ENCODE measurements at regions not wholly inside any gene's neighbourhood (a gene's known extent, or its start where the extent isn't known, plus 50 kb on each side); places are given as distances from the start of the nearest gene placed in this dataset.

- Histone ChIP-seq H3K4me1 (ENCODE audit: control insufficient read depth in 2 of 2, insufficient read depth in 2 of 2, low read length in 2 of 2) (peaks cover 0 to 2% of the 10 kb centered on the region in 2 donors), H3K36me3 (ENCODE audit: control insufficient read depth in 2 of 2, insufficient read depth in 2 of 2, low read length in 2 of 2) (peaks cover 13 to 19% of the 10 kb centered on the region in 2 donors), H3K4me3 (ENCODE audit: low read length in 2 of 2) (no peak overlapping the region), H3K27me3 (ENCODE audit: control insufficient read depth in 2 of 2, insufficient read depth in 2 of 2, low read length in 2 of 2) (no peaks in the 10 kb centered on the region), H3K9me3 (ENCODE audit: control insufficient read depth in 2 of 2, low read length in 2 of 2) (no peaks in the 10 kb centered on the region), H3K27ac (ENCODE audit: low read depth in 2 of 2, low read length in 2 of 2) (no peak overlapping the region), H3K9ac (ENCODE audit: low read depth in 1 of 2, low read length in 2 of 2) (no peak overlapping the region)
Observed at GRCh38 chr14:95456281-95456680, 60.2 kb downstream of the SYNE3 start.

GRCh38 chr14:95455246-95455645 is 61.2 kb downstream of the SYNE3 start:
- H3K9ac ChIP-seq (ENCODE audit: low read depth in 1 of 2, low read length in 2 of 2) = no peak overlapping the region
- H3K4me3 ChIP-seq (ENCODE audit: low read length in 2 of 2) = no peak overlapping the region
- no peaks in the 10 kb centered on the region for H3K4me1 ChIP-seq (ENCODE audit: control insufficient read depth in 2 of 2, insufficient read depth in 2 of 2, low read length in 2 of 2)
- no peaks in the 10 kb centered on the region for H3K9me3 ChIP-seq (ENCODE audit: control insufficient read depth in 2 of 2, low read length in 2 of 2)
- H3K27me3 ChIP-seq (ENCODE audit: control insufficient read depth in 2 of 2, insufficient read depth in 2 of 2, low read length in 2 of 2) = no peaks in the 10 kb centered on the region
- no peak overlapping the region for H3K27ac ChIP-seq (ENCODE audit: low read depth in 2 of 2, low read length in 2 of 2)
- peaks cover 13 to 24% of the 10 kb centered on the region in 2 donors for H3K36me3 ChIP-seq (ENCODE audit: control insufficient read depth in 2 of 2, insufficient read depth in 2 of 2, low read length in 2 of 2)

GRCh38 chr14:95453713-95453980 is 62.8 kb downstream of the SYNE3 start:
- no peak overlapping the region for H3K27ac ChIP-seq (ENCODE audit: low read depth in 2 of 2, low read length in 2 of 2)
- H3K9me3 ChIP-seq (ENCODE audit: control insufficient read depth in 2 of 2, low read length in 2 of 2) = no peaks in the 10 kb centered on the region
- no peaks in the 10 kb centered on the region for H3K27me3 ChIP-seq (ENCODE audit: control insufficient read depth in 2 of 2, insufficient read depth in 2 of 2, low read length in 2 of 2)
- no peak overlapping the region for H3K9ac ChIP-seq (ENCODE audit: low read depth in 1 of 2, low read length in 2 of 2)
- peaks cover 19 to 36% of the 10 kb centered on the region in 2 donors for H3K36me3 ChIP-seq (ENCODE audit: control insufficient read depth in 2 of 2, insufficient read depth in 2 of 2, low read length in 2 of 2)
- no peak overlapping the region for H3K4me3 ChIP-seq (ENCODE audit: low read length in 2 of 2)
- H3K4me1 ChIP-seq (ENCODE audit: control insufficient read depth in 2 of 2, insufficient read depth in 2 of 2, low read length in 2 of 2) = no peaks in the 10 kb centered on the region

DNA sequence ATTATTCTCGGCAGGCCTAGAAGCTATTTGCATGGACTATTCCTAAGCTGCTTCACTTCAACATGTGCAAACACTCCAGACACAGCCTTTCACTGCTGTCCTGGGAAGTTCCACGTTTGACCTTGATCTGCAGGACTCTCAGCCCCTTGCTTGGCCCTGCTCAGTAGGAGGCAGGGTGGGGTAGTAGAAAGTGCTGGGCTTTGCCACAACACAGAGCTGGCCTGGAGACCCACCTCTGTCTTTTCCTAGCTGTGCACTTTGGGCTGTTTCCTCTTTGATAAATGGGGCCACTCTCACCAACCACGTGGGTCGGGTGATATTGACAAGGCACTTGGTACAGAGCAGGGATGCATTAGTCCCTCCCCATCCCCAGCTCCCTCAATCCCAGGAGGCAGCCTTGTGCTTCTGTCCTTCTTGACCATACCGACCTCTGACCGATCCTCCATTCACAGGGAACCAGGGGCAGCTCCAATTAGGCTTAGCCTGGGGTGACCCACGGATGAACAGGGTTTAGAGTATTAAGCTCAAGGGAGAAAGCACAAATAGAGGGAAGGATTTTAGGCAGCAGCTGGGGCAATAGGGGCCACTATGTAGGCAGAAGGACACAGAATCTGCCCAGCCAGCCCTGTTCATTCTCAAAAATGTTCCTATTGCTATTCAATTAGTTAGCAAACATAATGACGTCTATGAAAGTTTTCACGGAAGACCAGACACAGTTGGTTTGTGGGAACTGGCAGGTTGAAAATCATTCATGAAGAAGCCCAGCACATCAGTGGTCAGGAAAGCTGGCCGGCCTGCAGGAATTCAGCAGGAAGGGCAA is 63.3 kb downstream of the SYNE3 start:
- no peak overlapping the region for H3K27ac ChIP-seq (ENCODE audit: low read depth in 2 of 2, low read length in 2 of 2)
- H3K9ac ChIP-seq (ENCODE audit: low read depth in 1 of 2, low read length in 2 of 2) = no peak overlapping the region
- no peaks in the 10 kb centered on the region for H3K27me3 ChIP-seq (ENCODE audit: control insufficient read depth in 2 of 2, insufficient read depth in 2 of 2, low read length in 2 of 2)
- no peak overlapping the region for H3K4me3 ChIP-seq (ENCODE audit: low read length in 2 of 2)
- no peaks in the 10 kb centered on the region for H3K4me1 ChIP-seq (ENCODE audit: control insufficient read depth in 2 of 2, insufficient read depth in 2 of 2, low read length in 2 of 2)
- peaks cover 19 to 37% of the 10 kb centered on the region in 2 donors for H3K36me3 ChIP-seq (ENCODE audit: control insufficient read depth in 2 of 2, insufficient read depth in 2 of 2, low read length in 2 of 2)
- H3K9me3 ChIP-seq (ENCODE audit: control insufficient read depth in 2 of 2, low read length in 2 of 2) = no peaks in the 10 kb centered on the region

- Histone ChIP-seq H3K4me3 (ENCODE audit: low read length in 2 of 2) (no peak overlapping the region), H3K27ac (ENCODE audit: low read depth in 2 of 2, low read length in 2 of 2) (no peak overlapping the region), H3K36me3 (ENCODE audit: control insufficient read depth in 2 of 2, insufficient read depth in 2 of 2, low read length in 2 of 2) (peaks cover 19 to 40% of the 10 kb centered on the region in 2 donors), H3K27me3 (ENCODE audit: control insufficient read depth in 2 of 2, insufficient read depth in 2 of 2, low read length in 2 of 2) (no peaks in the 10 kb centered on the region), H3K9ac (ENCODE audit: low read depth in 1 of 2, low read length in 2 of 2) (no peak overlapping the region), H3K4me1 (ENCODE audit: control insufficient read depth in 2 of 2, insufficient read depth in 2 of 2, low read length in 2 of 2) (no peaks in the 10 kb centered on the region), H3K9me3 (ENCODE audit: control insufficient read depth in 2 of 2, low read length in 2 of 2) (no peaks in the 10 kb centered on the region)
Observed at GRCh38 chr14:95452176-95452892, 64.1 kb downstream of the SYNE3 start.

GRCh38 chr14:95449131-95449530 is 67.3 kb downstream of the SYNE3 start:
- H3K27me3 ChIP-seq (ENCODE audit: control insufficient read depth in 2 of 2, insufficient read depth in 2 of 2, low read length in 2 of 2) = no peaks in the 10 kb centered on the region
- no peaks in the 10 kb centered on the region for H3K9me3 ChIP-seq (ENCODE audit: control insufficient read depth in 2 of 2, low read length in 2 of 2)
- H3K27ac ChIP-seq (ENCODE audit: low read depth in 2 of 2, low read length in 2 of 2) = no peak overlapping the region
- no peak overlapping the region for H3K4me3 ChIP-seq (ENCODE audit: low read length in 2 of 2)
- no peak overlapping the region for H3K9ac ChIP-seq (ENCODE audit: low read depth in 1 of 2, low read length in 2 of 2)
- H3K4me1 ChIP-seq (ENCODE audit: control insufficient read depth in 2 of 2, insufficient read depth in 2 of 2, low read length in 2 of 2) = peaks cover 5% of the 10 kb centered on the region in 2 donors
- peaks cover 18 to 55% of the 10 kb centered on the region in 2 donors for H3K36me3 ChIP-seq (ENCODE audit: control insufficient read depth in 2 of 2, insufficient read depth in 2 of 2, low read length in 2 of 2)

- H3K9me3 ChIP-seq (ENCODE audit: control insufficient read depth in 2 of 2, low read length in 2 of 2) = no peaks in the 10 kb centered on the region
- peaks cover 9 to 45% of the 10 kb centered on the region in 2 donors for H3K36me3 ChIP-seq (ENCODE audit: control insufficient read depth in 2 of 2, insufficient read depth in 2 of 2, low read length in 2 of 2)
- no peak overlapping the region for H3K27ac ChIP-seq (ENCODE audit: low read depth in 2 of 2, low read length in 2 of 2)
- no peaks in the 10 kb centered on the region for H3K27me3 ChIP-seq (ENCODE audit: control insufficient read depth in 2 of 2, insufficient read depth in 2 of 2, low read length in 2 of 2)
- H3K4me3 ChIP-seq (ENCODE audit: low read length in 2 of 2) = no peak overlapping the region
- H3K4me1 ChIP-seq (ENCODE audit: control insufficient read depth in 2 of 2, insufficient read depth in 2 of 2, low read length in 2 of 2) = peaks cover 12 to 13% of the 10 kb centered on the region in 2 donors
- H3K9ac ChIP-seq (ENCODE audit: low read depth in 1 of 2, low read length in 2 of 2) = no peak overlapping the region
Observed at GRCh38 chr14:95446470-95446869, 70.0 kb downstream of the SYNE3 start.

DNA sequence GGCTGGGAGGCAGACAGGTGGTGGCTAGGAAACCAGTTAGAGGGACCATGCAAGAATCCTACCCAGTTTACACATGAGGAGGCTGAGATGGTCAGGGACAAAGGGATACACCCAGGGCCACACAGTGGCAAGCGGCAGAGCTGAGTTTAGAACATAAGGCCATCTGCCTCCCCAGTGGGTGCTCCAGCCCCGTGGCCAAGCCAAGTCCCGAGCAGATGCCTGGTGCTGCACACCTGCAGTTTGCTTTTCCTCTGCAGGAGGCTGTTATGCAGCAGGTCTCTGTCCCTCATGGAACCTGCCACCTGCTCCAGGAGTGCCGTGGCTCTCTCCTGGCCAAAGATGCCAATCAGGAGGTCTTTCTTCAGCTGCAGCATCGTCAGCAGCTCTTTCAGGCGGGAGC is 70.8 kb downstream of the SYNE3 start:
- Histone ChIP-seq H3K4me1 (ENCODE audit: control insufficient read depth in 2 of 2, insufficient read depth in 2 of 2, low read length in 2 of 2) (peaks cover 12 to 13% of the 10 kb centered on the region in 2 donors), H3K9me3 (ENCODE audit: control insufficient read depth in 2 of 2, low read length in 2 of 2) (no peaks in the 10 kb centered on the region)

GRCh38 chr14:95445161-95445560 is 71.3 kb downstream of the SYNE3 start:
- H3K9ac ChIP-seq (ENCODE audit: low read depth in 1 of 2, low read length in 2 of 2) = no peak overlapping the region
- no peak overlapping the region for H3K4me3 ChIP-seq (ENCODE audit: low read length in 2 of 2)
- no peak overlapping the region for H3K27ac ChIP-seq (ENCODE audit: low read depth in 2 of 2, low read length in 2 of 2)
- H3K27me3 ChIP-seq (ENCODE audit: control insufficient read depth in 2 of 2, insufficient read depth in 2 of 2, low read length in 2 of 2) = no peaks in the 10 kb centered on the region
- H3K36me3 ChIP-seq (ENCODE audit: control insufficient read depth in 2 of 2, insufficient read depth in 2 of 2, low read length in 2 of 2) = peaks cover 6 to 42% of the 10 kb centered on the region in 2 donors
- peaks cover 12 to 13% of the 10 kb centered on the region in 2 donors for H3K4me1 ChIP-seq (ENCODE audit: control insufficient read depth in 2 of 2, insufficient read depth in 2 of 2, low read length in 2 of 2)
- no peaks in the 10 kb centered on the region for H3K9me3 ChIP-seq (ENCODE audit: control insufficient read depth in 2 of 2, low read length in 2 of 2)

More for the DNA sequence above, 70.8 kb downstream of the SYNE3 start:
- no peak overlapping the region for H3K27ac ChIP-seq (ENCODE audit: low read depth in 2 of 2, low read length in 2 of 2)
- no peaks in the 10 kb centered on the region for H3K27me3 ChIP-seq (ENCODE audit: control insufficient read depth in 2 of 2, insufficient read depth in 2 of 2, low read length in 2 of 2)
- H3K36me3 ChIP-seq (ENCODE audit: control insufficient read depth in 2 of 2, insufficient read depth in 2 of 2, low read length in 2 of 2) = peaks cover 6 to 42% of the 10 kb centered on the region in 2 donors
- no peak overlapping the region for H3K9ac ChIP-seq (ENCODE audit: low read depth in 1 of 2, low read length in 2 of 2)
- no peak overlapping the region for H3K4me3 ChIP-seq (ENCODE audit: low read length in 2 of 2)

Data from mucosa of rectum (tissue), 2 donors.